KMS-11 (cell line): ENCODE measurements at regions not wholly inside any gene's neighbourhood (a gene's known extent, or its start where the extent isn't known, plus 50 kb on each side); places are given as distances from the start of the nearest gene placed in this dataset.

Source experiments
- H2AFZ ChIP-seq: fragments of 200-600 bp; sonication (generic); 2 replicates; pipeline ENCODE4 v1.6.1; 2016; ENCODE audit warnings: antibody characterized with exemption, mixed run types, low read depth
- H3K27ac ChIP-seq: fragments of 200-600 bp; sonication (generic); 2 replicates; pipeline ENCODE4 v1.6.1; 2016; ENCODE audit warnings: mild to moderate bottlenecking, mixed run types
- H3K27me3 ChIP-seq: fragments of 200-600 bp; sonication (generic); 2 replicates; pipeline ENCODE4 v1.6.1; 2017; ENCODE audit warnings: mild to moderate bottlenecking, low read depth, mixed run types, moderate library complexity; ENCODE audit not compliant: insufficient read depth
- H3K36me3 ChIP-seq: fragments of 200-600 bp; sonication (generic); 2 replicates; pipeline ENCODE4 v1.6.1; 2017; ENCODE audit warnings: mild to moderate bottlenecking, mixed run types; ENCODE audit not compliant: insufficient read depth
- H3K4me1 ChIP-seq: fragments of 200-600 bp; sonication (generic); 2 replicates; pipeline ENCODE4 v1.6.1; 2016; ENCODE audit warnings: mild to moderate bottlenecking, low read depth, mixed run types; ENCODE audit not compliant: poor library complexity, severe bottlenecking
- H3K4me2 ChIP-seq: fragments of 200-600 bp; sonication (generic); 2 replicates; pipeline ENCODE4 v1.7.0; 2016; ENCODE audit warnings: mild to moderate bottlenecking, mixed run types
- H3K4me3 ChIP-seq: fragments of 200-600 bp; sonication (generic); IDR thresholded peaks from 2 replicates; pipeline ENCODE4 v1.6.1; 2017; ENCODE audit warnings: low read depth, low read length, mixed read lengths; ENCODE audit not compliant: insufficient read depth
- H3K79me2 ChIP-seq: fragments of 200-600 bp; sonication (generic); 2 replicates; pipeline ENCODE4 v1.6.1; 2016; ENCODE audit warnings: low read depth, mixed run types; ENCODE audit not compliant: insufficient read depth
- H3K9ac ChIP-seq: fragments of 200-600 bp; sonication (generic); 2 replicates; pipeline ENCODE4 v1.6.1; 2016; ENCODE audit warnings: mild to moderate bottlenecking, mixed run types
- H4K20me1 ChIP-seq: fragments of 200-600 bp; sonication (generic); 2 replicates; pipeline ENCODE4 v1.6.1; 2016; ENCODE audit warnings: mild to moderate bottlenecking, mixed run types; ENCODE audit not compliant: insufficient read depth
- TF ChIP-seq, protein P1 (sequence below): fragments of 200-600 bp; sonication (generic); conservative IDR thresholded peaks from 2 replicates; pipeline ENCODE4 v1.6.1; 2017; ENCODE audit warnings: low read depth, mild to moderate bottlenecking, antibody characterized with exemption, low read length, moderate library complexity, mixed read lengths

DNA sequence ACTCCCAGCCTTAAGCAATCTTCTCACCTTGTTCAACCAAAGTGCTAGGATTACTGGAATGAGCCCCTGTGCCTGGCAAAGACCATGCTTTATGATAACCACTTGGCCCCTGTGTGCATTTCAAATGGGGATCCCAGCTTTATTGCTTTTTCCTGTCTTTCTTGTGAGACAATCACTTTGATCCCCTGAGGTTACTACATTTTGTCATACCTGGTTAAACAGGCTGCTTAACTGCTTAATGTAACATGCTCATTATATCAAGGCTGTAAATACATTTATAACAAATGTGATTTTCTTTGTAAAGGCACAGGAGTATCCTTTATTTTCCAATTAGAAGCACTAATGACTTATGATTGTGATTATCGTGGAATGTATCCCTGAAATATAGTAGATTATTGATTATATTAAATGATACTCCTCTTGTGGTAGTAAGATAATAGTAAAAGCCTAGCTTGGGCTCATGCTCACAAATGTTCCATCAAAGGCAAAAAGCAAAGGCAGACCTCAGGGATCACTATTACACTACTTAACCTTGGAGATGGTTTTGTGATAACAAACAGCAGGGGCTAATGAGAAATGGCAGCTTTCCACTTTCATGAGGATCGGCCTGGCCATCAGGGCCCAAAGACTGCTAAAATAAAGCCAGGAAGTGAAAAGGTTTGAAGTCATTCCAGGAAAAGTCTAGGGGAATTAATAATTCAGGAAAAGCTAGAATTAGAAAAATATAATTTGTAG is 290.8 kb upstream of the MDGA2 start:
- no peak overlapping the region for H2AFZ ChIP-seq
- no peak overlapping the region for H3K4me3 ChIP-seq
- H3K27ac ChIP-seq = no peak overlapping the region
- TF ChIP-seq, protein P1, sequence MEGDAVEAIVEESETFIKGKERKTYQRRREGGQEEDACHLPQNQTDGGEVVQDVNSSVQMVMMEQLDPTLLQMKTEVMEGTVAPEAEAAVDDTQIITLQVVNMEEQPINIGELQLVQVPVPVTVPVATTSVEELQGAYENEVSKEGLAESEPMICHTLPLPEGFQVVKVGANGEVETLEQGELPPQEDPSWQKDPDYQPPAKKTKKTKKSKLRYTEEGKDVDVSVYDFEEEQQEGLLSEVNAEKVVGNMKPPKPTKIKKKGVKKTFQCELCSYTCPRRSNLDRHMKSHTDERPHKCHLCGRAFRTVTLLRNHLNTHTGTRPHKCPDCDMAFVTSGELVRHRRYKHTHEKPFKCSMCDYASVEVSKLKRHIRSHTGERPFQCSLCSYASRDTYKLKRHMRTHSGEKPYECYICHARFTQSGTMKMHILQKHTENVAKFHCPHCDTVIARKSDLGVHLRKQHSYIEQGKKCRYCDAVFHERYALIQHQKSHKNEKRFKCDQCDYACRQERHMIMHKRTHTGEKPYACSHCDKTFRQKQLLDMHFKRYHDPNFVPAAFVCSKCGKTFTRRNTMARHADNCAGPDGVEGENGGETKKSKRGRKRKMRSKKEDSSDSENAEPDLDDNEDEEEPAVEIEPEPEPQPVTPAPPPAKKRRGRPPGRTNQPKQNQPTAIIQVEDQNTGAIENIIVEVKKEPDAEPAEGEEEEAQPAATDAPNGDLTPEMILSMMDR = no peak
- no peak overlapping the region for H3K4me2 ChIP-seq
- no peaks in the 10 kb centered on the region for H4K20me1 ChIP-seq
- H3K36me3 ChIP-seq = no peaks in the 10 kb centered on the region
- no peaks in the 10 kb centered on the region for H3K4me1 ChIP-seq
- no peaks in the 10 kb centered on the region for H3K27me3 ChIP-seq
- no peaks in the 10 kb centered on the region for H3K79me2 ChIP-seq
- no peak overlapping the region for H3K9ac ChIP-seq

DNA sequence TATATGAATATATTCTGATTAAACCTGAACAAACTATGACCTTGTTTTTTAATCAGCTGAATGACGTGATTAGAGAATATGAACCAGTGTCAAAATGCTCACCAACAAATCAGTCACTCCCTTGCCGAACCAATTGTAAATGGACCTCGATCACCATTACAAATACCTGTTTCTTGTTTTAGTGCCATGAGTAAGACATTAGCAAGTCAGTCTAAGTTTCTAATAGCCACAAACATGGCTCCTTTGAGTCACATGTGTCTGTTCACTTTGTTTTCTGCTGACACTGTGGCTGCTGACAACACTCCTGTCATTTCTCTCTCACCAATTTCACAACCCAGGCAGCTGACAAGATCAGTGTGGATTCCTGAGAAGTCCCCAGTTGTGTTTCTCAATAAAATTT is 286.2 kb upstream of the MDGA2 start:
- Histone ChIP-seq H3K36me3 (no peaks in the 10 kb centered on the region), H4K20me1 (no peaks in the 10 kb centered on the region), H3K79me2 (no peaks in the 10 kb centered on the region), H3K27me3 (no peaks in the 10 kb centered on the region), H3K4me1 (no peaks in the 10 kb centered on the region), H3K4me3 (no peak overlapping the region), H2AFZ (no peak overlapping the region), H3K27ac (no peak overlapping the region), H3K9ac (no peak overlapping the region), H3K4me2 (no peak overlapping the region)
- TF ChIP-seq, protein P1 = no peak

DNA sequence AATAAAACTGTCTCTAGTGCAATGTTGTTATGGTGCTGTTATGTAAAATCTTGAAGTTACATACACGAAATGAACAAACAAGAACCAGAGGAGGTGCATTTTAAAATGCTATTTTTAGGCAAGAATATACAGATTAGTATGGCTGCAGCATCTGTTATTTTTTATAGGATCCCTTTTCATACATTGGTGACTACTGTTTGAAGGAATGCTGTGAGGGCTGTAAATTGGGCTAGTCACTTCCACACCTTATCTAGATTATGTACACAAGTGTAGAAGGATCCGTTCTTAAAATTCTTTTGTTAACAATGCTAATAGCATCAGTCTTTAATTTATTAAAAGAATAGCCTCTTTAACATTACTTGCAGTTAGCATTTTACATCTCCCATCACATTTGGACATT is 284.3 kb upstream of the MDGA2 start:
- Histone ChIP-seq H3K27ac (no peak overlapping the region), H3K4me1 (no peaks in the 10 kb centered on the region), H3K27me3 (no peaks in the 10 kb centered on the region), H3K36me3 (no peaks in the 10 kb centered on the region), H2AFZ (no peak overlapping the region), H3K9ac (no peak overlapping the region), H4K20me1 (no peaks in the 10 kb centered on the region), H3K79me2 (no peaks in the 10 kb centered on the region), H3K4me2 (no peak overlapping the region), H3K4me3 (no peak overlapping the region)
- TF ChIP-seq, protein P1 = no peak

DNA sequence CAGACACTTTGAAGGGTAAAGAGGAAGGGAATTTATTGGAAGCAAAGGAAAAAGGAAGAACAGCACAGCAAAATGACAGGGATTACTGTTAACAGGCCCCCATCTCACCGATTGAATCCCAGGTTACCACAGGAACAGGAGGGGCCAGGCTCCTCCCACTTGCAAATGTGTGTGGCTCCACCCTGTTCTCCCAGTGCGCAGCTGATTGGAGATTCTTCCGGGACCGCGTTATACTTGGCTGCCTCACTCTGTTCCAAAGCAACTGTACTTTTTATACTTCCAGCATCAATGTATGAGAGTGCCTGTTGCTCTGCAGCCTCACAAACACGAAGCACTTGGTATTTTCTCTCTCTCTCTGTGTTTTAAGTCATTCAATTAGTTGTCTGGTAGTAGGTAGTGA is 273.6 kb upstream of the MDGA2 start:
- no peak overlapping the region for H3K9ac ChIP-seq
- no peaks in the 10 kb centered on the region for H3K79me2 ChIP-seq
- no peaks in the 10 kb centered on the region for H4K20me1 ChIP-seq
- no peak overlapping the region for H3K27ac ChIP-seq
- H3K4me2 ChIP-seq = no peak overlapping the region
- H3K27me3 ChIP-seq = no peaks in the 10 kb centered on the region
- no peak overlapping the region for H3K4me3 ChIP-seq
- TF ChIP-seq, protein P1 = no peak
- no peaks in the 10 kb centered on the region for H3K36me3 ChIP-seq
- H2AFZ ChIP-seq = no peak overlapping the region
- H3K4me1 ChIP-seq = no peaks in the 10 kb centered on the region
